Psoas muscle (tissue), 7 donors: ENCODE measurements at regions not wholly inside any gene's neighbourhood (a gene's known extent, or its start where the extent isn't known, plus 50 kb on each side); places are given as distances from the start of the nearest gene placed in this dataset.

ENCODE experiments used
- ATAC-seq, 4 donors: fragments of 200-7000 bp; cut with Tn5 transposase; one replicate each; pipeline ENCODE4 v1.9.1; 2020; ENCODE audit warnings: moderate library complexity in 3 of 4, mild to moderate bottlenecking in 2 of 4
- DNase-seq, 2 donors: peaks; one replicate each; pipeline ENCODE4 v3.0.0-alpha.2; 2020
- H3K27ac ChIP-seq: fragments of 200-600 bp; one replicate; pipeline ENCODE4 v1.8.0; 2022
- H3K27me3 ChIP-seq, 3 donors: fragments of 200-600 bp in 1 of 3; one replicate each; pipeline versions ENCODE4 v1.6.1 to v1.8.0; 2013 to 2022; ENCODE audit warnings: low read length in 2 of 3, mild to moderate bottlenecking in 2 of 3, moderate library complexity in 1 of 3; ENCODE audit not compliant: insufficient read depth in 3 of 3
- H3K36me3 ChIP-seq, 2 donors: fragments of 200-600 bp in 1 of 2; one replicate each; pipeline versions ENCODE4 v1.6.1 to v1.8.0; 2013 to 2022; ENCODE audit warnings: low read depth in 1 of 2, mild to moderate bottlenecking in 1 of 2, moderate library complexity in 1 of 2; ENCODE audit not compliant: insufficient read depth in 1 of 2
- H3K4me1 ChIP-seq: fragments of 200-600 bp; one replicate; pipeline ENCODE4 v1.8.0; 2022
- H3K4me3 ChIP-seq: fragments of 200-600 bp; one replicate; pipeline ENCODE4 v1.8.0; 2022; ENCODE audit warnings: mild to moderate bottlenecking
- H3K9me3 ChIP-seq: fragments of 200-600 bp; one replicate; pipeline ENCODE4 v1.8.0; 2022
- CTCF ChIP-seq: fragments of 200-600 bp; IDR thresholded peaks from one replicate; pipeline ENCODE4 v1.8.0; 2022; ENCODE audit warnings: antibody characterized with exemption
- WGBS, 3 donors: extraction: QIAGEN DNeasy Blood & Tissue Kit; methylation state at CpG; one replicate each; pipeline versions ENCODE4 v1.1.6 to v1.1.7; 2013; 5-methylcytosine and 5-hydroxymethylcytosine counted together
- intact Hi-C, 2 donors: fragments of 100-400 bp; cut with DNase I; formaldehyde crosslinking; loops; one replicate each; pipeline versions ENCODE4 v1.11.0 to v1.14.2; 2022
- donor health status: healthy with polysubstance abuse.
- donor health status: DM: no; HTN: no; CAD: no; lungs with moderate emphysema.
- donor health status: Bipolar disorder and iron deficiency.
- donor health status: healthy.
- donor health status: DM: yes; HTN: yes; CAD: no.
- donor health status: DM: no; HTN: no; CAD: no.
- donor health status: DM: yes; HTN: yes; CAD: no.

GRCh38 chr16:59295474-59295873 lies 561.4 kb upstream of the GOT2 start:
- intact Hi-C loops = no loop called here
- ATAC-seq (no peak), DNase-seq (no peak)
- H3K9me3 ChIP-seq = no peaks in the 10 kb centered on the region
- H3K4me1 ChIP-seq = no peaks in the 10 kb centered on the region
- TF ChIP-seq CTCF = no peak
- no peak overlapping the region for H3K4me3 ChIP-seq
- no peaks in the 10 kb centered on the region for H3K36me3 ChIP-seq
- no peaks in the 10 kb centered on the region for H3K27me3 ChIP-seq
- no peak overlapping the region for H3K27ac ChIP-seq

- no peak overlapping the region for H3K27ac ChIP-seq
- no peaks in the 10 kb centered on the region for H3K36me3 ChIP-seq
- H3K4me3 ChIP-seq = no peak overlapping the region
- no peaks in the 10 kb centered on the region for H3K4me1 ChIP-seq
- TF ChIP-seq CTCF = no peak
- WGBS, 3 donors = 75 to 83% (median 79%) methylated on average over 3 of the region's 3 CpGs
- H3K27me3 ChIP-seq = no peaks in the 10 kb centered on the region
- ATAC-seq = no peak
- H3K9me3 ChIP-seq = peaks cover under 1% of the 10 kb centered on the region
- intact Hi-C loops = no loop called here
- no peak for DNase-seq
Observed at GRCh38 chr16:59290718-59291117, 556.6 kb upstream of the GOT2 start.

GRCh38 chr16:59289151-59289550 lies 555.0 kb upstream of the GOT2 start:
- intact Hi-C loops = no loop called here
- Histone ChIP-seq H3K27ac (no peak overlapping the region), H3K9me3 (peaks cover 12% of the 10 kb centered on the region), H3K27me3 (no peaks in the 10 kb centered on the region), H3K4me3 (no peak overlapping the region), H3K36me3 (no peaks in the 10 kb centered on the region), H3K4me1 (no peaks in the 10 kb centered on the region)
- TF ChIP-seq CTCF = no peak
- WGBS, 3 donors = 55 to 63% (median 58%) methylated on average over 3 of the region's 3 CpGs
- no peak for DNase-seq
- no peak for ATAC-seq

- WGBS, 3 donors = 31 to 43% (median 36%) methylated on average over 3 of the region's 3 CpGs
- intact Hi-C loops = no loop called here
- H3K36me3 ChIP-seq = no peaks in the 10 kb centered on the region
Observed at GRCh38 chr16:59274141-59274540, 540.0 kb upstream of the GOT2 start.

More at GRCh38 chr16:59274141-59274540, 540.0 kb upstream of the GOT2 start:
- ATAC-seq = no peak
- Histone ChIP-seq H3K4me3 (no peak overlapping the region), H3K27me3 (no peaks in the 10 kb centered on the region), H3K4me1 (no peaks in the 10 kb centered on the region), H3K9me3 (peaks cover 5% of the 10 kb centered on the region), H3K27ac (no peak overlapping the region)
- DNase-seq = no peak
- no peak for TF ChIP-seq CTCF
